Mucosa of rectum (tissue), 2 donors: ENCODE measurements at regions not wholly inside any gene's neighbourhood (a gene's known extent, or its start where the extent isn't known, plus 50 kb on each side); places are given as distances from the start of the nearest gene placed in this dataset.
"Not testable (repeated sequence)": the region's sequence is repeated elsewhere in the genome, so short reads cannot be mapped to it uniquely, and the experiment has no call there.

ENCODE experiments used
- H3K27ac ChIP-seq, 2 donors: one replicate each; pipeline ENCODE4 v1.7.0; 2013; ENCODE audit warnings: inconsistent platforms in 2 of 2, low read depth in 2 of 2, low read length in 2 of 2
- H3K27me3 ChIP-seq, 2 donors: one replicate each; pipeline ENCODE4 v1.7.0; 2013; ENCODE audit warnings: low read length in 2 of 2; ENCODE audit not compliant: control insufficient read depth in 2 of 2, insufficient read depth in 2 of 2
- H3K36me3 ChIP-seq, 2 donors: one replicate each; pipeline ENCODE4 v1.7.0; 2013; ENCODE audit warnings: low read length in 2 of 2; ENCODE audit not compliant: control insufficient read depth in 2 of 2, insufficient read depth in 2 of 2
- H3K4me1 ChIP-seq, 2 donors: one replicate each; pipeline ENCODE4 v1.7.0; 2013; ENCODE audit warnings: low read length in 2 of 2, mild to moderate bottlenecking in 1 of 2; ENCODE audit not compliant: control insufficient read depth in 2 of 2, insufficient read depth in 2 of 2
- H3K4me3 ChIP-seq, 2 donors: one replicate each; pipeline ENCODE4 v1.7.0; 2013; ENCODE audit warnings: low read length in 2 of 2
- H3K9ac ChIP-seq, 2 donors: one replicate each; pipeline ENCODE4 v1.7.0; 2013; ENCODE audit warnings: low read length in 2 of 2, low read depth in 1 of 2, mild to moderate bottlenecking in 1 of 2
- H3K9me3 ChIP-seq, 2 donors: one replicate each; pipeline ENCODE4 v1.7.0; 2013; ENCODE audit warnings: low read length in 2 of 2; ENCODE audit not compliant: control insufficient read depth in 2 of 2
- donor health status: healthy.
- donor health status: Normal muscosa, but diverticular disease.

GRCh38 chr3:59513570-59513969 lies 463.7 kb upstream of the CFAP20DC start:
- Histone ChIP-seq H3K9ac (no peak overlapping the region), H3K36me3 (no peaks in the 10 kb centered on the region), H3K9me3 (no peaks in the 10 kb centered on the region), H3K4me1 (no peaks in the 10 kb centered on the region), H3K27ac (no peak overlapping the region), H3K4me3 (no peak overlapping the region), H3K27me3 (no peaks in the 10 kb centered on the region)

DNA sequence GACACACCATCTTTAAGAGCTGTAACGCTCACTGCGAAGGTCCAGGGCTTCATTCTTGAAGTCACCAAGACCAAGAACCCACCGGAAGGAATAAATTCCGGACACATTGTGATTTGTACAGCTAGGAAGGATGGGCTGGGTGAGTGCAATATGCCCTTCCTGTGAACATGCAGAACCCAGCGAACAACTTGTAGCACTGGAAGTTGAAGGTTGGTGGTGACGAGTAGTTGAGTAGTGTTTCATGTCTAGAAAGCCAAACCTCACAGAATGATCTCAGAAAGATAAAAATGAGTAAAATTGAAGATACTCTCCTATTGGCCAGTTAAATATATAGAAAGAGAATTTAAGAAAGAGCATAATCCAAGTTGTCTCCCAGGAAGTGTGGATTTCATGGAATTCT lies 462.2 kb upstream of the CFAP20DC start:
- Histone ChIP-seq H3K9me3 (no peaks in the 10 kb centered on the region), H3K36me3 (no peaks in the 10 kb centered on the region), H3K27ac (no peak overlapping the region), H3K9ac (no peak overlapping the region), H3K4me1 (no peaks in the 10 kb centered on the region), H3K4me3 (no peak overlapping the region), H3K27me3 (no peaks in the 10 kb centered on the region)

DNA sequence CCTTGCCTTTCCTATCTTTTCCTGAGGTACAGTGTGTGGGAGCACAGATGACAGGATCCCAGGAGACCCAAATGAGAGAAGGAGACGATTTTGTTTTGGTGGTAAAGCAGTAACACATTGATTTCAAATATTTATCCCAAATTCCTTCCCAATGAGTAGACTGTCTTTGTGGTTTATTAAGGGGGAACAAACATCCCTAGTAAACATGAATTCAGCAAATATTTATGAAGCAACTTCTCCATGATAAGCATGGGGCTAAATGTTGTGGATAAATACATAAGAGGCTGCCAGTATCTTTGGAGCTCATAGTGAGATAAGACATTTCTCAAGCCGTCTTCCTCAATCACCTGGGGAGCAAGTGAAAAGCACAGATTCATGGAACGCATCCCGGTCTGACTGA lies 460.8 kb upstream of the CFAP20DC start:
- Histone ChIP-seq H3K4me1 (no peaks in the 10 kb centered on the region), H3K4me3 (no peak overlapping the region), H3K27me3 (no peaks in the 10 kb centered on the region), H3K27ac (no peak overlapping the region), H3K9ac (no peak overlapping the region), H3K9me3 (no peaks in the 10 kb centered on the region), H3K36me3 (no peaks in the 10 kb centered on the region)

- no peak overlapping the region for H3K4me3 ChIP-seq
- H3K36me3 ChIP-seq = no peaks in the 10 kb centered on the region
- H3K4me1 ChIP-seq = no peaks in the 10 kb centered on the region
- H3K9ac ChIP-seq = no peak overlapping the region
- H3K27me3 ChIP-seq = no peaks in the 10 kb centered on the region
- no peak overlapping the region for H3K27ac ChIP-seq
- H3K9me3 ChIP-seq = no peaks in the 10 kb centered on the region
These were observed 458.4 kb upstream of the CFAP20DC start for GRCh38 chr3:59508273-59508672.

DNA sequence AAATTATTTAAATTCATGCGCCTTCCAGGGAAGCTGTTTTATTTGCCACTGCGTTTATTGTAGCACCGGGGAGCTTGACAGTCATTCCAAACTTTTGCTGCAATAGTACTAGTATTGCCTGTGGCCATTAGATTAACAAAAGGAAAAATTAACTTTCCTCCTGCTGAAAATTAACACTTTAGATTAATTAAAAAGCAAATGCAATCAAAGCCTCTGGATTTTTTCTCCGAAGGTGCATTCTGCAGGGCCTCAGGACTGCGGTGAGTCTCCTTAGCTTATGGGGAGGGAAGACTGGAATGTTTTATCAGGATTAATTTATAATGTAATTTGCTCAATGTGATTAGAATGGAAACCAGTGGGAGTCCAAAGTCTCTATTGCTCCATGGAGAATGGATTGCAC lies 456.4 kb upstream of the CFAP20DC start:
- no peak overlapping the region for H3K4me3 ChIP-seq
- no peaks in the 10 kb centered on the region for H3K36me3 ChIP-seq
- no peaks in the 10 kb centered on the region for H3K9me3 ChIP-seq
- H3K9ac ChIP-seq = no peak overlapping the region
- H3K27ac ChIP-seq = no peak overlapping the region
- no peaks in the 10 kb centered on the region for H3K4me1 ChIP-seq
- H3K27me3 ChIP-seq = no peaks in the 10 kb centered on the region

DNA sequence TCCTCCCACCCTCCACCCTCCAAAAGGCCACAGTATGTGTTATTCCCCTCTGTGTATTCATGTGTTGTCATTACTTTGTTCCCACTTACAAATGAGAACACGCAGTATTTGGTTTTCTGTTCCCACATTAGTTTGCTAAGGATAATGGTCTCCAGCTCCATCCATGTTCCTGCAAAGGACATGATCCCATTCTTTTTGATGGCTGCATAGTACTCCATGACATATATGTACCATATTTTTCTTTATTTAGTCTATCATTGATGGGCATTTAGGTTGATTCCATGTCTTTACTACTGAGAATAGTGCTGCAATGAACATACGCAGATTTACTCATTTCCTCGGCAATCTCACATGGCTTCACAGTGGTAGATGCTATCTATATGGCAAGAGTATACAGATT lies 453.6 kb upstream of the CFAP20DC start:
- Histone ChIP-seq H3K9me3 (no peaks in the 10 kb centered on the region), H3K27me3 (no peaks in the 10 kb centered on the region), H3K36me3 (no peaks in the 10 kb centered on the region), H3K4me3 (no peak overlapping the region), H3K27ac (no peak overlapping the region), H3K9ac (no peak overlapping the region), H3K4me1 (no peaks in the 10 kb centered on the region)

GRCh38 chr3:59502806-59503205 lies 453.0 kb upstream of the CFAP20DC start:
- H3K27me3 ChIP-seq = no peaks in the 10 kb centered on the region
- H3K9ac ChIP-seq = no peak overlapping the region
- no peaks in the 10 kb centered on the region for H3K4me1 ChIP-seq
- no peak overlapping the region for H3K4me3 ChIP-seq
- no peak overlapping the region for H3K27ac ChIP-seq
- H3K36me3 ChIP-seq = no peaks in the 10 kb centered on the region
- H3K9me3 ChIP-seq = no peaks in the 10 kb centered on the region

DNA sequence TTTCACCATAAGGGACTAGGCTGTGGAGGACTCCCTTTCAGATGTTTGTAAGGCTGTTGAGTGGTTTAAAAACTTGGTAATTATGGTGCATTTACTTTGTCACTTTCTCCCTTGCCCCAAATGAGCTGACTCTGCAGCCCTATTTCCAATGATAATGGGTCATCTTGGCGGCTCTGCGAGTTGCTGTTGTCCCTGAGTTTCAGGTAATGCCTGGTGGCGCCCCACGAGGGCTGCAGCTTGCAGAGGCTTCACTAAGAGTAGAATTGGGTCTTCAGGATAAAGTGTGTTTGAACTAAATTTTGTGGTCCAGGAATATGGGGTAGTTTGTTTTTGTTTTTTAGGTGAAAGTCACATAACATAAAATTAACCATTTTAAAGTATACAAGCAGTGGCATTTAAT lies 450.1 kb upstream of the CFAP20DC start:
- no peaks in the 10 kb centered on the region for H3K36me3 ChIP-seq
- H3K4me1 ChIP-seq = no peaks in the 10 kb centered on the region
- no peak overlapping the region for H3K4me3 ChIP-seq
- no peak overlapping the region for H3K27ac ChIP-seq
- peaks cover 0 to 3% of the 10 kb centered on the region in 2 donors for H3K27me3 ChIP-seq
- no peaks in the 10 kb centered on the region for H3K9me3 ChIP-seq
- H3K9ac ChIP-seq = no peak overlapping the region

DNA sequence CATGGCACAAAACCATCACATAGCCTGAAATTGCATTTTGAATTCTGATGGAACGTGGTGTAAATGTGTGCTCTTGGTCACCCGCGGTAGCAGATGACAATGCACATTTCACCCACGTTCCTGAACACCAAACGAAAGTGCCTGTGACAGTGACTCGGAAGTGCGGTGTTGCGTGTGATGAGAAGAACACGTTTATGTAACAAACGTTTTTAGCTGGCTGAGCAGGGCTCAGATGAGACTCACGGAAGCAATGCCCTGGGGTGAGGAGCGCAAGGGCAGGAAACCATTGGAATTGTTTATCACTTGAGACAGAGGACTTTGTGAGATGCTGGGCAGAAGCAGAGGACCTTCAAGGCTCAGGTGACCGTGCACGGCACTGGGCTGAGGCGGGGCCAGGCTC lies 449.2 kb upstream of the CFAP20DC start:
- no peaks in the 10 kb centered on the region for H3K4me1 ChIP-seq
- no peaks in the 10 kb centered on the region for H3K36me3 ChIP-seq
- no peak overlapping the region for H3K27ac ChIP-seq
- no peak overlapping the region for H3K4me3 ChIP-seq
- peaks cover 0 to 3% of the 10 kb centered on the region in 2 donors for H3K27me3 ChIP-seq
- H3K9ac ChIP-seq = no peak overlapping the region
- H3K9me3 ChIP-seq = no peaks in the 10 kb centered on the region

- Histone ChIP-seq H3K9ac (no peak overlapping the region), H3K36me3 (no peaks in the 10 kb centered on the region), H3K9me3 (no peaks in the 10 kb centered on the region), H3K4me3 (no peak overlapping the region), H3K27me3 (peaks cover 0 to 3% of the 10 kb centered on the region in 2 donors), H3K27ac (no peak overlapping the region), H3K4me1 (no peaks in the 10 kb centered on the region)
These were observed 446.4 kb upstream of the CFAP20DC start for GRCh38 chr3:59496250-59496649.

- H3K27me3 ChIP-seq, H3K4me1 ChIP-seq, H3K4me3 ChIP-seq, H3K9me3 ChIP-seq, H3K27ac ChIP-seq, H3K9ac ChIP-seq, H3K36me3 ChIP-seq: not testable (repeated sequence)
These were observed 445.1 kb upstream of the CFAP20DC start for GRCh38 chr3:59494969-59495368.
